HG02623 (cell line): ENCODE measurements at regions not wholly inside any gene's neighbourhood (a gene's known extent, or its start where the extent isn't known, plus 50 kb on each side); places are given as distances from the start of the nearest gene placed in this dataset.

Source experiments
- ATAC-seq: cut with Tn5 transposase; IDR thresholded peaks from one replicate; pipeline ENCODE4 v1.9.1; 2021; ENCODE audit warnings: moderate library complexity; ENCODE audit not compliant: unreplicated experiment

DNA sequence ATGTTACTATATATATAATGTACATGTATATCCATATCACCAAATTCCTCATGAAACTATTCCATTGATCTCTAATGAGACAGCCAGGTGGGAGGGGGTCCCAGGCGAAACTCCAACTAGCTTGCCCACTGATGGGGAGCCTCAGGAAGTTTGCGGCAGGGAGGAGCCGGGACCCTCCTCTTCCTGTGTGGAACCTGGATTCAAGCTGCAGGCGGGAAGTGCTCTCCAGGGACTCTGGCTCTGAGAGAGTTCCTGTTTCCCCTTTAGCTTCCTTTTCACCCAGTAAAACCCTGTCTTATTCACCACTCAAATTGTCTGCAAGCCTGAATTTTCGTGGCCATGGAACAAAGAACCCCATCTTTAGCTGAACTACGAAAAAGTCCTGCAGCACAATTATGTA lies 152.2 kb downstream of the OPN5 start:
- ATAC-seq = no peak

DNA sequence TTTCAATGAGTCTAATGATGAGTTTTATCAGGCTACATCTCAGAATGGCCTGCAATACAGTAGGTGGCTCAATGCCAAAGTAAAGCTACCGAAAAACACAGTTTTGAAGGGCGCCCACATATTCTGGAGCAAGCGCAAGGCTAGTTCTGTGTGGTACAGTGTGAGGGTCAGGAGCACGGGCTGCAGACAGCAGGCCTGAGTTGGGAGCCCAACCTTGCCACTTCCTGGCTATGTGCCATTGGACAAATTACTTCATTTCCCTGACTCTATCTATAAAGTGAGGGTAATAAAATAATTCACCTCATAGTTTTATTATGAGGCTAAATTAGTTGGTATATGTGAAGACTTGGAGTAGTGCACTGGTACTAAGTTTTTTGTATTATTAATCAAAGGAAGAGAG lies 150.7 kb downstream of the OPN5 start:
- no peak for ATAC-seq

DNA sequence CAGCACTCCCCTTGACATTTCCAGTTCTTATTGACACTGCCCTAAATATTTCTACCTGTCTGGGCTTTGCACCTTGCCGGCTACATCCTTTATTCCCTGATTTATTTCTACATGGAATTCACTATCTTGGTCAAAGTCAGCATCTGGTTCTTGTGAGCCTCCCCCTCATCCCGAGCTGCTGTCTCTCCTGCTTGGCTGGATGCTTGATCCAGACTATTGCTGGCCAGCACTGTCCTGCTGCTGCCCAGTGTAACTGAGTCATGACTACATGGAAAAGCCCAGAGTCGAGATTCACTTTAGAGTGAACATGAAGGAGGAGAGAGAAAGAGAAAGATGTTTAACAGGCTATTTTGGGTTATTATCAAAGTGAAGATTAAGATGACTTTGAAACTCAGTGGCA lies 142.2 kb downstream of the OPN5 start:
- ATAC-seq = no peak

DNA sequence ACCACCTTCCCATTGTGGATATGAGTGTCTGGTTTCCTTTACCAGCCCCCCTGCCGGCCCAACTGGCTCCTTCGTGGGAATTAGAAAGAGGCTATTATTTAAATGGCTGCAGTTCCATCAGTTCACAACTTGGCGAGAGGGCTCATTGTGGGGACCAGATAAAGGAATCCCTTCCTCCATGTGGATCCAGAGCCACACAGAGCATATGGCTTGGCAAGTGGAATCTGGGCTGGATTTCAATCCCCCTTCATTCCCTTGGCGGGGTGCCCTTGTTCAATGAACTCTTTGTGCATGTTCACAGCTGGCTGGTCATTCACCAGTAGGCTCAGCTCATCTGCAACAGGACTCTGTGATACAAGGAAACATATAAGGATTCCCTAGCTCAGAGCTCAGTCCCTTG lies 140.6 kb downstream of the OPN5 start:
- ATAC-seq = no peak

DNA sequence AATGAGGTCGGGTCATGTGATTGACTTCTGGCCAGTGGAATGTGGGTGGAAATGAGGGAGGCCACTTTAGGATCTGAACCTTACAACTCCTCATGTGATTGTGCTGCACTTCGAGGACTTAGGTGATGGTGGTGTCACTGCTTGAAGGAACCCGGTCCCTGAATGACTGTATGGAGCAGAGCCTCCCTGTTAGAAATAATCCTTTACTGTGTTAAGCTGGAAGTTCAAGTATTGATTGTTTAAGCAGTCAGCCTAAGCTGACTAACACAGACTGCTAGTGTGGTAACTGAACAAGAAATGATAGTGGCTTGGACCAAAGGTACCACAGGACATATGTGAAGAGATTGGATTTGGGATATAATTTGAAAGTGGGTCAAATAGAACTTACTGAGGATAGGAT lies 138.0 kb downstream of the OPN5 start:
- ATAC-seq = no peak

DNA sequence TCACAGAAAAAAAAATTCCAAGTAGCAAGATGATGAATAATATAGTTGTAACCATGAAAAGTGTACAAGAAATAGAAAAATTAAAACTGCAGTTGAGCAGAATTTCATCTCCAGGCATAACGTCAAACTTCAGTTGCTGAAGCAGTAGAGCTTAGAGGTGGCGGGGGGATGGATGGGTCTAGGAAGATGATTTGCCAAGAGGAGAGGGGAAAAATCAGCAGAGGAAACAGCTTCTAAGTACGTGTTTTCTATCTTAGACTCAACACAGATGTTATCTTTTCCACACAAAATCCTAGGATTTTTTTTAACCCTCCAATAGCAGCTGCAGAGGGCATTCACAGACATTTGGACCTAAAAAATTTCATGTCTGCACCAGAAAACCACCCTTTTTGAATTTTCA lies 136.0 kb downstream of the OPN5 start:
- ATAC-seq = no peak

DNA sequence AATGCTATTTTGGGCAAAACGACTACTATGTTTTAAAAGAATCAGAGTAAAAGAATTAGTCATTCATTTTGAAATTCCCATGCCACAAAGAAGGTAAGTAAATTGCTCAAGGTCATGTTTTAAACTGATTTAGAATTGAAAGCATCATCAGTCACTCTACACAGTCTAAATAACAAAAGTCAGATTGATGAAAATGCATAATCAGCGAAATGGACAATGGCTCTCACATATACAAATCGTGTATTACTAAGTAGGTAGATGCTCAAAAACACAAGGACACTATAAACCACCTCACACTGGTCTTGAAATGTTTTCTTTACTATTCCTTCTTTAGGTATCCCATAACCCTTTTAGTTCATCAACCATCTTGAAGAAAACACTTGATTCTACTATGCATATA lies 135.4 kb downstream of the OPN5 start:
- ATAC-seq = no peak

DNA sequence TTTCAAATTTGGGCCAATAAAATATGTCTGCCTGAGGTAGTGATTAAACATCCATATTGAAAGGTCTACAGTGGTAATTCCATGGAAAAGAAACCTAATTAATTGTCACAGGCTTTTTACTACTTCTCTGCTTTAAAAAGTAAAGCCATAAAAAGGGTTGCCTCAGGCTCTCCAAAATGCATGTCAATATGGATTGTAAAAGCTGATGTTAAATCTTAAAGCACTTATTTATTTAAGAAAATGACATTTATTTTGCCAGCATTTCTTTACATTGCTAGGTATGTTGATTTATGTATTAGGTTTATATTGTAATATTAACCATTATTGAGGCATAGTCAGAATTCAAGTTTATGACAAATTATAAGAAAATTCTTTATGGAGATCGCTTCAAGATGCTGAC lies 133.2 kb downstream of the OPN5 start:
- no peak for ATAC-seq

DNA sequence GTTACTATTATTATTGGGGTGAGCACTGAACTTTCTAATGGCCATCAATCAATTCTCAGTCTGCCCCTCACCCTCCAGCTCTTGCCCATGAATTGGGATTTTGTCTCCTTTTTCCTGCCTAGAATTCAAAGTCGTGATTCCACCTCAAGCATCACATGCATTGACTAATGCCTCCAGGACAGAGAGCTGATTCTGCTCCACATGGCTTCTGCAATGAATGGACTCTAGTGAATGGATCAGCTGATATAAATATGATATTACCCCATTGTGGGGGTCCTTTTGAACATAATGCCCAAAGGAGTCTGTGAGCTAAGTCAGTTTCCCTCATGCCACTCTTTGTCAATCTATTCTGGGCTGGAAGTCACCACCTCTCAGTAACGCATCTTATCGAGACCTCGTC lies 126.4 kb downstream of the OPN5 start:
- no peak for ATAC-seq

DNA sequence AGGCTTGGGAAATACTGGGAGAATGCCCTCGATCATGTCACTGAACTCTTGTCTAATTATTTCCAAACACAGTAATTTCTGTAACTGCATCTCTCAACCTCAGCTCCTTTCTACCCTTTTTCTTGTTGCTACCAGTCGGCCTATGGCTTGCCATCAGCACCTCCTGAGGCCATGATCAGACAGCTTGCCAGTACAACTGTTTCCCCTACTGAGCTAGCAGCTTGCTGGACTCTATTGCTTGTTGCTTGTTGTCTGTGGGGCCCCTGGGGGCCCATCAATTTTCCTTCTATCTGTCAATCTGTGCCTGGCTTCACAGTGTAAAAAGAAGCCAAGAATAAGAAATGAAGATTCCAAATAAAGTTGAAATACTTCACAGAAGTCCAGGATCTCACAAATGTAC lies 123.9 kb downstream of the OPN5 start:
- no peak for ATAC-seq

DNA sequence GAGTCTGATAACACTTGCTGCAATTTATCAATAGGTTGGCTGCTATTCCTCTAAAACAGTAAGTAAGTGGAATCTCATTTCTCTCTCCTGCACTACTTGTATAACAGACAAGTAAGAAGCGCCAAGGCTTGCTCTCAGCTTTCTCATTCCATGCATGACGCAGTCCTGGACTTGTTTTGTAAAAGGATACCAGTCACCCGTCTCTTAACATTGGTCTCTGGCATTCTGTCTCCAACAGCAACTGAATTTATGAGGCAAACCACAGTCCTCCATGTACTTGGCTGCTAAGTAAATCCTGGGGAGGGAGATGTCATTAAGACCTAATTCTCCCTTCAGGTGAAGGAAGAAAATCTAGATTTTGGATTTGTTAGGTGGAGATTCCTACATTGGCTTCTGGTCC lies 115.4 kb downstream of the OPN5 start:
- no peak for ATAC-seq

DNA sequence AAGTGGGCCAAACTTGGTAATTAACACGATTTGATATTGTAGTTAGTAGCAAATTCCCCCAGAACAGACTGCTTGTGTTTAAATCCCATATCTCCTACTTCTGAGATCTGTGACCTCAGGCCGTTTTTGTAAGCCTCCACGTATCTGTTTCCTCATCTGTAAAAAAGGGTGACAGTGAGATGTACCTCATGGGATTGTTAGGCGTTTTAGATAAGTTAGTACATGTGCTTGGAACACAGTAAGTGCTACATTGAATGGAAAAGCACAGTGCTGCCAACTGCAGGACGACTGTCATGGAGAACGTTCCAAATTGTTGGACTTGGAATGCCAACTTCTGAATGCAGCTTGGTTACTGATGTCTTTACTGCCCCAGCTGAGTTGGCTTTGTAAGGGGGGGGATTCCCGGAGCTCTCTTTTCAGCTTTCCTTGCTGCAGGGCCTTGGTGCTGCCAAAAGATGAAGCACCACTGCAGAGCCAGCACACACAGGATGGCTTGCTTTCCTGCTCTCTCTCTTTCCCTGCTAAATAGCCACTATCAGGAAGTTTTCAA lies 108.6 kb downstream of the OPN5 start:
- ATAC-seq = no peak

DNA sequence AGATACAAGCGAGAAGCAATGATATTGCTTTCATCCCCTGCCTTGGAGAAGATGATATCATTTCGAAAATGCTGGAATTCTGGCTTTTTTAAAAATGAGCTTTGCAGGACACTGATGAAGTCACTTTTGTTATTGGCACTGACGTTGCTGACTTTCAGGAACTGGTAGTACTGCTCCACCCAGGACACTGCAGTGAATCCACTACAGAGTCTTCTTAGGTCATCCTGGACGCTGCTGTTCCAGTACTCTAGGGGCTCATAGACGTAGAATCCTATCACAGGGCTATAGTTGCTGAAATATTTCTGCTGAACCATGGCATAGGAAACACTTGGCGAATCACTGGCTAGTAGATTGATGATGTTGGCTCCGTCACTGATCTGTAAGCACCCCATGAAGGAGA lies 97.2 kb downstream of the OPN5 start:
- no peak for ATAC-seq
